Stimulated activated CD8-positive, alpha-beta memory T cell treated with anti-CD3 and anti-CD28 coated beads, Interleukin-15, amount 100 ng/mL, for 48 hours (primary cell): ENCODE measurements at regions not wholly inside any gene's neighbourhood (a gene's known extent, or its start where the extent isn't known, plus 50 kb on each side); places are given as distances from the start of the nearest gene placed in this dataset.

Experiments
- DNase-seq, 2 donors: peaks; one replicate each; pipeline ENCODE4 v3.0.0-alpha.2; 2020; ENCODE audit warnings: low read depth in 2 of 2

DNA sequence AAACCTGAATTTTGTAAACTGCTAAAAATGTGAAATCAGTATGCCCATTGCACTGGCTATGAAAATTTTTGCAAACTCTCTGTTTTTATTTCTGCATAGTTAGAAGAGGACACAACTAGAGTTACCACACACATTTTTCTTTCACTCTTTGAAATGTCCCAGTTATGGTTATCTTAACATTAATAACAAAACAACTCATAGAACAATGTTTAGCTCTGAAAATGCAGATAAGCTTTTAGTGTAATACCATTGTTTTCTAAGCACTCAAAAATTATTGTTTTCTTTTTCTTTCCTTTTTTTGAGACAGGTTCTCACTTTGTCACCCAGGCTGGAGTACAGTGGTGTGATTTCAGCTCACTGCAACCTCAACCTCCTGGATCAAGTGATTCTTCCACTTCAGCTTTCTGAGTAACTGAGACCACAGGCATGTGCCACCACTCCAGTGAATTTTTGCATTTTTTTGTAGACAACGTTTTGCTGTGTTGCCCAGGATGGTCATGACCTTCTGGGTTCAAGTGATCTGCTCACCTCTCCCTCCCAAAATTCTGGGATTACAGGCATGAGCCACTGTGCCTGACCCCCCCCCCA lies 1204.5 kb upstream of the ZEB2 start:
- DNase-seq: no peak

DNA sequence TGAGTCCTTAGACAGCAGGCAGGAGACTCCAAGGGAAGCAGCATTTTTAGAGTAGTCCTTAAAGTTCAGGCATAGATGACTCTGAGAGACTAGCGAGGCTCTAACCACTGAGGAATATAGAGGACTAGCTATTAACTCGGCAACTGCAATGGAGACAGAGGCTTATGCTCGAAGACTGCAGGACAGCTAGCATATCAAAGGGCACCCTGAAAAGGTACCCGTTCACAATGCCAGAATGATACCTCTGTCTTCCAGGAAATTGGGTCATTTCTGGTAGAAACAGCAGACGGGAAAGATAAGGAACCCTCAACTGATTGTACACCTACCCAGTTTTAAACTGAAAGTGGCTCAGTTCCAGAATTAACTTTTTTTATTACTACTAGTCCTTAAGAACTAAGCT lies 1204.0 kb upstream of the ZEB2 start:
- DNase-seq: no peak

DNA sequence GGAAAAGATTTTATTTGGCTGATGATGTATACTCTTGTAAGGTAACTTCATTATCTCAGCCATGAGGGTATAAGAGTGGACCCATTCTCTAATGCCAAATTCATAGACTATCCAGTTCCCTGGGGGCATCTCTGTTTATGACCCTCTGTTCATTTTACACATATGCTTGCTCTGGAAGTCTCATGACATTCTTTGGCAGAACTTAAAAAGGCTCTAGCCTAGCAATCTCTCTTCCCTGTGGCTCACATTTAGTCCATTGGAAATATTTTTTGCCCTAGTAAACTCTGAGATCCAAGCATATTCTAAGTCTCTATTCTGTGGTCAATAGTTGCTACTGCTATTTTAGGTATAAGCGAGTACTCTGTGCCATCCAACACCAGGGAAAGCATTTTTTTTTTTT lies 1201.8 kb upstream of the ZEB2 start:
- DNase-seq: no peak

DNA sequence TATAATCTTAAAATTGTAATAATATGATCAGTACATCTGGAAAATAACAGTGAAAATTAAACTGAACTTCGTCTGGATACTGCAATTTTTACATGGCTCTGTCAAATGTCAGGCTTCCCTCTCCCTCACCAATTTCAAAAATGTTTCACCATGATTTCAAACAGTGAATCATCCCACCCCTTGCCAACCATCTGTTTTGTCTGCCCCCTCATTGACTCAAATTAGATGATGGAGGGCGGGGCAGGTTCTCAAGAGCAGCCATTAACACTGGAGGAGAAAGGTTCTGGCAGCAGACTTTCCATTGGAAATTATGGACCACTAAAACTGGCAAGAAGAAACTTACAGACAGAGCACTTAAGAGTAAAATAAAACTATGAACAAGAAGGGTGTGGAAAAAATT lies 1195.7 kb upstream of the ZEB2 start:
- no peak for DNase-seq

DNA sequence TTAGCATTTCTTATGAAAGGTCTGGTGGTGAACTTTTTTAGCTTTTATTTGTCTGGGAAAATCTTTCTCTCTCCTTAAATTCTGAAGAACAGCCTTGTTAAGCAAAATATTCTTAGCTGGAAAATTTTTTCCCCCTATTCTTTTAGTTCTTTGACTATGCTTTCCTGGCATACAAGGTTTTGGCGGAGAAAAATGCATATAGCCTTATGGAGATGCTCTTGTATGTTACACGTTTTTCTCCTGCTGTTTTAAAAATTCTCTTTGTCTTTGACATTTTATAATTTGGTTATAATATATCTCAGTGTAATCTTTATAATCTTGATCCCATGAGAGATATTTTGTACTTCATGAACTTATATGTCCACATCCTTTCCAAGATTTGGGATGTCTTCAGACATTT lies 1190.4 kb upstream of the ZEB2 start:
- no peak for DNase-seq

DNA sequence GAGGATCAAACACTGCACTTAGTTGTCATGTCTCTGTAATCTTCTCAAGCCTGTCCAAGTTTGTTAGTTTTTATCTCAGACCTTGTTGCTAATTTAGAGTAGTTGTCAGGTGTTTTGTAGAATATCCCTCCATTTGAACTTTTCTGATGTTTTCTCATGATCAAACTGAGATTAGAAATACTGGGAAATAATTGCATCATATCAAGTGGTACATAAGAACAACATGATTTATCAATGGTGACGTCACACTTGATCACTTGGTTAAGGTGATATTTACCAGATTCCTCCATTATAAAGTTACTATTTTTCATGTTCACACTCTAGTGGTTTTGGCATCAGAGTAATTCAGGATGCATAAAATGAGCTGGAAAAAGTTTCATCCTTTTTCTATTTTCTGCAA lies 1182.4 kb upstream of the ZEB2 start:
- DNase-seq: no peak

DNA sequence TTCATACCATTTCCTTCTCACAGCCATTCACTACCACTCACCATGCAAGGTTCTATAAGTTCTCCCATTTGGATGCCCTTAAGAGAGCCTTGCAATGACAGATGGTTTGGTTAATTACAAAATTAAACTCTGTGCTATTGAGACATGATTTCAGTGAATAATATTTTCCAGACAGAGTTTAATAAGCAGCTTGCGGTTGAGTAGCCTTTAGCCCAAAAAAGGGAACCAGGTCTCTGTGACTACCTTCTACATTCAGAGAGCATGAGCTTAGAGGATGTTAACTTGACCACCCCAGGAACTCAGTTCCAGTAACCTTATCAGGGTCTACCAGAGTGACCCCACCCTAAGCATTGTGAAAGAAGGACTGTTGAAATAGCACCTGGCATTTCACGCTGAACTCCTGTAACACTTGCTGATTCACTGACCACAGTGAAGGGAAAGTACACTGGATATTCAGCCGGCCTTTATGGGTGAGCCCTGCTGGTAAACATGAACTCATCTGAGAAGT lies 1173.1 kb upstream of the ZEB2 start:
- DNase-seq: no peak

DNA sequence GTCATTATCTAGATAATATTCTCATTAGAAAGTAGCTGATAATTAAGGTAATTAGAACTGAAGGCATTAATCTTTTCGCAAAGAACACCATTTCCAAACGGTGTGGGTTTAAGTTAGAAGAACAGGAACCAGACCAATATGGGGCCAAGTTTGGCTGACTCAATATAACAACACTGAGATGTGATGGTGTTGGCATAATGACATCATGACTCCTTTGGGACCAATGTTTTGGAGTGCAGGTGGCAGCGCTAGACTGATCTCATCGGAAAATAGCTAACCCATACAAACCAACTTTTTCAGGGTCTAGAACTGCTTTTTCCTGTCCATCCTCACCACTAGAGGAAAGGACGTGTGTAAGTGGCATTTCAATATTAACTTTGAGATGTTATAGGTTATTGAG lies 1171.7 kb upstream of the ZEB2 start:
- DNase-seq: no peak

DNA sequence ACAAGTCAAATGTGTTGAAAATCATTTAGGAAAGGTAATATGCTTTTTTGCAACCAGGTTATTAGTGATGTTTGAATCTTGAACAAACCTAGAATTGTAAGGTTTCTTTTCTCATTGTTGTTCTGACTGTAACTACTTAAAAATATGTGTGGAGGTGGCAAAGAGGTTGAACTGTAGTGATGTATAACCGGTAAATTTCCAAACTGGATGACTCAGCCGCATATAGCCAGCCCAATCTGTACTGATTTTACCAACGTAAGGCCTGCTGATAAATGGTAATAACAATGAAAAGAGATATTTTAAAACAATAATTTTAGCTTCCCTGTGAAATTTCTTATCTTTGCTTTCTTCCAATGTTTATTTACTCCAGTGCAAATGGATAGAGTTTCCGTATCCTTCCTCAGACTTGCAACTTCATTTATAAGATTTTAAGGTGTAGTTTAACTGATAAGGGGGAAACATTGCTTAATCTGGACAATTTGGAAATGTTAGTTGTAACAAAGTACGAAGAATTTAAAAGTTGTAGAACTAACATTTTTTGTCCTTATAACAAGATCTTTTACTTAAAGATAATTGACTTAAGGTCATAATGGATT lies 1170.4 kb upstream of the ZEB2 start:
- DNase-seq: no peak

DNA sequence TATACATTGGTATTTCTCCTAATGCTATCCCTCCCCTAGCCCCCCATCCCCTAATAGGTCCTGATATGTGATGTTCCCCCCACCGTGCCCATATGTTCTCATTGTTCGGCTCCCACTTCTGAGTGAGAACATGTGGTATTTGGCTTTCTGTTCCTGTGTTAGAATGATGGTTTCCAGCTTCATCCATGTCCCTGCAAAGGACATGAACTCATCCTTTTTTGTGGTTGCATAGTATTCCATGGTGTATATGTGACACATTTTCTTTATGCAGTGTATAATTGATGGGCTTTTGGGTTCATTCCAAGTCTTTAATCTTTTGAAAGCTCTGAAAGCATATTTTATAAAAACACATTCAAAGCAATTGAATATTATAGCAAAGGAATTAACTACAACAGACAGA lies 1169.4 kb upstream of the ZEB2 start:
- DNase-seq: no peak

DNA sequence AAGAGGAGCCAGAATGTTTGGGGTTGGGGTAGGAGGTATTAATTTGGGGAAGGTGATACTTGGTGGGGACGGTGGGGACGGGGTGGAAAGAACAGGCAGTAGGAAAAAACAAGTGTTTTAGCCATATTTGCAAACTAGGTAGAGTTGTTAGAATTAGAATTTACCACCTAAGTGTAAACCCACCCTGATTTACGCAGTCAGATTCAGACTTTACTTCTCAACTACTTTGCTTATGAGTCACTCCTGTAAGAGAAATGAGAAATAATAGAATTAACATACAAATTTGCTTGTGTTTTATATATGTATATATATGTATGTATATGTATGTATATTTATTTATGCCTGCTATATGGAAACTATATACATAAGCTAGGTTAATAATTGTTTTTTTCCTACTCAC lies 1168.2 kb upstream of the ZEB2 start:
- DNase-seq: no peak

DNA sequence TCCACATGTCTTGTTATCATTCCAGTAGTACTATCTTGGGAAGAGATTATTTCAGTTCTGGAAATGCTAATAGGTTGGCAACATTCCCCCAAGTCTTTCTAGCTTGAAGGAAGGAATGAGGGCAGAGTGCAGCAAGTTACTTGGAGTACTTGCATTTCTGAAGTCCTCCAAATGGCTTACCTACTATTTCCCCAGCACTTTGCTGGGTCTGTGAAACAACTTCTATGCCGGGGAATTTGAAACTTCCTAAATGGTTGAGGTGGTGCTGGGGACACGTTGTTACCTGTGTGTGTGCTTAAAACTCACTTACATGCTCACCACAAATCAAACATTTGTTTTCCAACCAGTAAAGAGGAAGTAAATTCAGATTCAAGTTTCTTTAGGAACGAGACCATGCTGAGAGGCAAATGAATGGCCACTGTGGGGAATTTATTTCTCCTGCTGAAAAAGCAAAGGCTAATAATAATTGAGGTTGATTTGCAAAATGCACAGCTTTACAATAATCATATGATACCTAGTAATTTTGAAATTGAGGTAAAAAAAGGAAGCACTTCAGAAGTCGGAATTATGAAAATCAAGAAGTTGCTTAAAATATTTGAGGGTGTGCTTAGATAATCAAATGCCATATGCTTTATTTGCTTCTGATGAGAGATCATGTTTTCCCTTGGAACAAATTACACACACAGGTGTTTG lies 1167.7 kb upstream of the ZEB2 start:
- no peak for DNase-seq

DNA sequence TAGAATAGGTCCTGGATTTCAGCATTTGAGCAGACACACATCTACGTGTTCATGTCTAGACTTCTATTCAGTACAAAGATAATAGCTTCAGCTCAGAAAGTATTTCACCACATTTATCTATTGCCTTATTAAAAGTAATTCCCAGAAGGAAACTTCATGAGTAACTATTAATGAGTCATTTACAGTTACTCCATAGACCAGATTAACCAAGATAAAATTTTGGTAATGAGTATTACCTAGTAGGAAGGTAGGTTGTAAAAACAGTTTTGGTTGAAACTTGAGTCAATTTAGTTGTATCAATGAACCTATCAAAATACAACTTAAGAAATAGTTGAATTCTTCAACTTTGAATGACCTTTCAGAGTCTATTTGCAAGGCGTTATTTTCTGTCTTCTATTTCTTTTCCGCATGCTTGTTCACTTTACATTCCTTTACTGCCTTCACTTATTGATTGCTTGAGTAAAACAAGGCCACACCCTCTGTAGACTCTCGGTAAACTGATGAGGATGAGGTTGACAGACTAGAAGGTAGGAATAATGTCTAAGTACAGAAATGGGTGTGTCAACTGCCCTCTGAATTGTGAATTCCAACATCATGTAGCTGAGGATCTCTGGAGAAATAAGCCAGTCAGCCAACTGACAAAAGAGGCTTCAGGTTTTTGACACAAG lies 1165.6 kb upstream of the ZEB2 start:
- no peak for DNase-seq

DNA sequence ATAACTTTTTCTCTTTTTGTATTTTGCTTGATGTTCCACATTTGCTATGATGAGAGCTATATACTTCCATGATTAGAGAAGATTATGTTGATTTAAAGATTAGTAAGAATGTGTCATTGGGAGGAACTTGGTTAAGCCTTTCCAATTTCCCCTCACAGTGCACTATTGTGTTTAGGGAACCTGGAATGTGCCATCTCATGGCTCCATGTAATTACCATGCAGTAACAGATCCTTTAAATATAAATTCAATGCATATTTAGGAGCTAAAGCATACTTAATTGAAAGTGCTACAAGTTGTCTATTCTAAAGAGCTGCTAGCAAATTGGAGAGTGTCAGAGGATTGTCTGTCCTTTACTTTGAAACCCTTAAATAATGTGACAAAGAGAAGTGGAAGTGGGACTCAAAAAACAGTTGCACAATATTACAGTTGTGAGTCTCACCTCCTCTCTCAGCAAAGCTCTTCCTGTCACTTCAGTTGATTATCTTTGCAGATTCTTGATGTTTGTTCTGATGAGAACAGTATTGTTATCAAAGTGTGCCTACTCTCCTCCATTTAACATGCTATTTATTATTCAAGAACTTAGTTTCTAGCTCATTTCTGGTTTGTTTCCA lies 1162.7 kb upstream of the ZEB2 start:
- DNase-seq: no peak

DNA sequence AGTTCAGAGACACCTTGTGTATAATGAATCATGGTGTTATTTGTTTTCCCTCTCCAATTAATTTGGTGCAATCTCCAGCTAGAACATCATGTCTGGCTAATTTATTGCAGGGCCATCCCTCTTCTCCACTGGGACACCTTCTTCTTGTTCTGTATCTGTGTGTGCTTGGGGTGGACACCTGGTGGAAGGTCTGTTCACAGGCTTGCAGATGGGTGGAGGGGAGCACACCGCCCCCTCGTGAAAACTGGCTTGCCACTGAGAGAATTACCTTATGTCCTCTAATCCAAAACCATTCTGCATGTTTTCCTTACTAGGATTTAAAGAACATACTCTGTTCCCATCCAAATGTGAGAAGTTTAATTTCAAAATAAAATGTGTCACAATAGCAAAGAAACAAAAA lies 1160.4 kb upstream of the ZEB2 start:
- DNase-seq: no peak

DNA sequence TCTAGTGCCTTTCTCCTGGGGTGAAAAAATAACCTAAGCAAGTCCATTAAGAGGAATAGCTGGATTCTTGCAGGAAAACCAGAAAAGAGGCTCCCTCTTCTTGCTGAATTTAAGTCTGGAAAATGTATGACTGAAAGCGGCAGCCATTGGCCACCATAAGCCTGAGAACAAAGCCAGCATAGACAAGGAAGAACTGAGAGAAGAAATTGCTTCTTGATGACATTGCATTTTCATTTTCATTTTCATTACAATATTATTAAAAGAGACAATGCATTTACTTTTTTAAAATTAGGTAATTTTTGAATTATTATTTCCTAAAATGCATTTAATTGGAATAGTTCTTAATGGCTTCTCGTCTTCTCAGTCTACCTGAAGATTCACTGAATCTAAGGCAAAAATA lies 1157.5 kb upstream of the ZEB2 start:
- DNase-seq: no peak

DNA sequence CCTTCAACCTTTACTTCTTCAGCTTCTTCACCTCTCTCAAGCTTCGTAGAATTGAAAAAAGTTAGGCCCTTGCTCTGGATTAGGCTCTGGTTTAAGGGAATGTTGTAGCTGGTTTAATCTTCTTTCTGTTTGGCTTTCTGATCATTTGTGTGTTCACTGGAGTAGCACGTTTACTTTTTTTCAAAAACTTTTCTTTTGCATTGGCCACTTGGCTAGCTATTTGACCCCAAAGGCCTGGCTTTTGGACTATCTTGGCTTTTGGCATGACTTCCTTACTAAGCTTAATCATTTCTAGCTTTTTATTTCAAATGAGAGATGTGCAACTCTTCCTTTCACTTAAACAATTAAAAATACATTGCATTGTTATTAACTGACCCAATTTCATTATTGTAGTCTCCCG lies 1154.8 kb upstream of the ZEB2 start:
- no peak for DNase-seq

DNA sequence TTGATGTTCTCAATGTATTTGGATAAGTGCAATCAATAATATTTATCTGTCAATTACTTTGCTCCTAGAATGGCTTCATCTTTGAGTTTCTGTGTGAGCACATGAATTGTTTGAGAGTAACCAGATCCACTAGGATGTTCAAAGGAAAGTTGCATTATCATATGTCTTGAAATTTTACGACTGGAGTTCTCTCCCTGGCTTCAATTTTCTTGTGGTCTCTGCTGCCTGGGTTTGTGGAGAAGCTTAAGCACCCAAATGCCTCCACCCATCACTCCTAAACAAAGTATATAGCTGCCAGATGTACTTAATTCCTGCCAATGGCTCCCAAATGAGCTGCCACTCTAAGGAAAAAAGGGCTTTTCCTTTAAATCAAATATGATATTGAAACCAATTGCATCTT lies 1149.4 kb upstream of the ZEB2 start:
- no peak for DNase-seq

DNA sequence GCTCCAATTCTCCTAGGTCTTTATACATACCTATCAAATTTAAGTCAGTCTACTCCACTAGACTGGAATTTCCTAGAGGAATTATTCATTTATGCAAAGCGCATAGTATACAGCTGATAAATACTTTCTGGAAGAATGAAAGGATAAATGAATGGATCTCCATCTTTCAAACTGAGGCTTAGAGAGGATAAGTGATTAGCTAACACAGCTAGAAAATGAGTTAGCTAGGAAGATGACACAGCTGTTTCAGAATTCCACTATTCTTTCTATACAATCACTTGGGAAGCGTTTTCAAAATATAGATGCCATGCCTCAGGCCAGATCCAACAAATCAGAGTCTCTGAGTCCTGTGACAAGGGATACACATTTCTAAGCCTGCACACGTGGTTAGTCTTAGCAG lies 1146.6 kb upstream of the ZEB2 start:
- DNase-seq: no peak

DNA sequence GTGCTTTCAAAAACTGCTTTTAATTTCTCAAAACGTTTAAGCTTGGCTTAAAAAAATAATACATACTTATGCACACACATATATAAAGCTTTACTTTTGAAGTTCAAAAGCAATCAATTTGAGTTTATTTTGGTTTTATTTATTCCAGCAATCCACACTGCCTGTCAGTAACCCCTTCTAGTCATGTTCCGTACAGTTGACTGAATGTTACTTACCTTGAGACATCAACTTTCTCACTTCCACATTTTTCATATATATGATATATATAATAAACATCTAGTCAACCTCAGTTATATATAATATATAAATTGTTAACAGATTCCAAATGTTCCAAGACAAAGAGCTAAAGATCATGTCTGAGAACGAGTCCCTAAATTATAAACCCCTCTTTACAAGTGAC lies 1137.3 kb upstream of the ZEB2 start:
- no peak for DNase-seq

DNA sequence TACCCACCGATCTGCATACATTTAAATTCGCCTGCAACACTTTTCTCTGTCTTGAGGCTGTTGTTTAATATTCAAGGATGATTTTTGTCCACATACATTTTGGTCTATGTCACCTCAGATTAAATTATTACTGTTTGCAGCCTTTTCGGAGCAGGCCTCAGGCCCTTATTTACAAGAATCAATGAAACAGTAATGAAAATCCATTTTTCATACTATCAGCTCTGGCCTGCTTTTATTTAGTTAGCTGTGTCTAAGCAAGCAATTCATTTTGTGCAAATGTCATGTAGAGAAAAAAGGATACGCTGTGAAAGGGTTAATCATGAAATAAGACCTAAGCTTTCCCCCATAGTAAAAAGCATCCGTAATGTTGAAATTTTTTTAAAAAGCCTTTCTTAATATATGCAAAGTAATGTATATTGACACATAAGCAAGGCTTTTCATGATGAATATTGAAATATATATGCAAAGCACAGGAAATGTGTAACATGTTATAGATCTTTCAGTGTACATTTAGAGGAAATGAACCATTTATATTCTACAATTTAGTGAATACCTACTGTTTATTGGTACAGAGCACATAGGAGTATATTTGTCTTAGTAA lies 1135.3 kb upstream of the ZEB2 start:
- no peak for DNase-seq

DNA sequence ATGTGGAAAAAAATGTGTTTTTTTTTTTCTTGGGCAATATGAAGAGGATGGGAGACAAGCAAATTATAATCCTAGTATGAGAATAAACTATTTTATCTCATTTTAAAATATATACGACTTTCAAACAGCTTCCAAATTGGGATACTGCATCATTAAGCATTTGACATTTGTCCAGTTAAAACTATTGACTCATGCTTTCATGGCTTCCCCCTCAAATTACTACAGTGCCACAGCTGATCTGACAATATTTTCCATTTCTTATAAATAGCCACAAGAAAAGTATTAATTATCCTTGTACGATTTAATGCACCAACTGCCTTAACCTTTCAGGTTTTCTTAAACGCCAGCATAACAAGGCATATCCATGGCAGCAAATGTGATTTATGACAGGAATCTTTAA lies 1134.8 kb upstream of the ZEB2 start:
- no peak for DNase-seq
